Keratinocyte (primary cell): ENCODE measurements at regions not wholly inside any gene's neighbourhood (a gene's known extent, or its start where the extent isn't known, plus 50 kb on each side); places are given as distances from the start of the nearest gene placed in this dataset.

ENCODE experiments used
- EZH2 ChIP-seq: IDR thresholded peaks from one replicate; pipeline ENCODE4 v1.6.1; 2012; ENCODE audit warnings: inconsistent platforms, mild to moderate bottlenecking, low read length, moderate library complexity
- TF ChIP-seq, protein P1 (sequence below), 3 experiments: IDR thresholded peaks in 1 of 3; conservative IDR thresholded peaks in 1 of 3; optimal IDR thresholded peaks in 1 of 3; 2 replicates in 2 of 3; 3 replicates in 1 of 3; pipeline versions ENCODE3 to v1.5.1; 2011; ENCODE audit warnings: low read length in 3 of 3, mild to moderate bottlenecking in 3 of 3, moderate library complexity in 2 of 3, control low read depth in 1 of 3, inconsistent platforms in 1 of 3; ENCODE audit not compliant: insufficient read depth in 2 of 3; ENCODE audit errors: extremely low read depth in 1 of 3

DNA sequence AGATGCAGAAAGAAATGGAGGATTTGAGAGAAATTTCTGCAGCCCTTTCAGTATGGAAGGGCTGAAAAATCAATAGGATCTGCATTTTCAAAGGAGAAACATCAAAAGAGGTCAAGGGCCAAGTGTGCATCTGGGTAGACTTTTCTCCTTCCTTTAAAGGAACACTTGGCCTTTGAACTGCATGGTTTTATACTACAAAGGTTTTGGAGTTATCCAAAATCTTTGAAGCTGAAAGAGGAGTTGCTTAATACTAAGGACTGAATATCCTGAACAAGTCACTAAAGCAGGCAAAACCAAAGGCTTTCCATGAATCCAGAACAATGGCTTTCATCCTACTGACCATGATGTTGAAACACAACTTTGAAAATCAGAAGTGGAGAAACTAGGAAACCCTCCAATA, 553.7 kb upstream of the LMCD1 start:
- TF ChIP-seq, protein P1, sequence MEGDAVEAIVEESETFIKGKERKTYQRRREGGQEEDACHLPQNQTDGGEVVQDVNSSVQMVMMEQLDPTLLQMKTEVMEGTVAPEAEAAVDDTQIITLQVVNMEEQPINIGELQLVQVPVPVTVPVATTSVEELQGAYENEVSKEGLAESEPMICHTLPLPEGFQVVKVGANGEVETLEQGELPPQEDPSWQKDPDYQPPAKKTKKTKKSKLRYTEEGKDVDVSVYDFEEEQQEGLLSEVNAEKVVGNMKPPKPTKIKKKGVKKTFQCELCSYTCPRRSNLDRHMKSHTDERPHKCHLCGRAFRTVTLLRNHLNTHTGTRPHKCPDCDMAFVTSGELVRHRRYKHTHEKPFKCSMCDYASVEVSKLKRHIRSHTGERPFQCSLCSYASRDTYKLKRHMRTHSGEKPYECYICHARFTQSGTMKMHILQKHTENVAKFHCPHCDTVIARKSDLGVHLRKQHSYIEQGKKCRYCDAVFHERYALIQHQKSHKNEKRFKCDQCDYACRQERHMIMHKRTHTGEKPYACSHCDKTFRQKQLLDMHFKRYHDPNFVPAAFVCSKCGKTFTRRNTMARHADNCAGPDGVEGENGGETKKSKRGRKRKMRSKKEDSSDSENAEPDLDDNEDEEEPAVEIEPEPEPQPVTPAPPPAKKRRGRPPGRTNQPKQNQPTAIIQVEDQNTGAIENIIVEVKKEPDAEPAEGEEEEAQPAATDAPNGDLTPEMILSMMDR (optimal IDR thresholded peaks at IDR 0.05 in 1 of 3, IDR thresholded peaks at IDR 0.05 in 1 of 3, conservative IDR thresholded peaks at IDR 0.05 in 1 of 3; ENCODE audit: extremely low read depth in 1 of 3, insufficient read depth in 2 of 3, low read length in 3 of 3) = no peak
- no peak for TF ChIP-seq EZH2
